H1 (cell line): ENCODE measurements at regions not wholly inside any gene's neighbourhood (a gene's known extent, or its start where the extent isn't known, plus 50 kb on each side); places are given as distances from the start of the nearest gene placed in this dataset.

Experiments used
- CTCF ChIA-PET: fragments of 300-600 bp; sonication (Branson Sonifier 250); formaldehyde crosslinking; loops from one replicate; lab custom pipeline; 2021; ENCODE audit not compliant: partially characterized antibody; lab: Charles Lee
- POLR2A ChIA-PET: fragments of 300-600 bp; sonication (Branson Sonifier 250); formaldehyde crosslinking; loops from one replicate; lab custom pipeline; 2021; ENCODE audit warnings: inconsistent platforms; ENCODE audit not compliant: partially characterized antibody; lab: Charles Lee
- DNase-seq, 2 experiments: peaks; one replicate each; pipeline versions ENCODE4 v3.0.0 to v3.0.0-alpha.2; 2010 to 2022; ENCODE audit warnings: low spot score in 2 of 2, low read depth in 1 of 2, mixed read lengths in 1 of 2
- FAIRE-seq: peaks from 2 replicates; lab custom pipeline; 2011; peaks lifted over from hg19 to GRCh38; lab: Jason Lieb, UNC
- H2AFZ ChIP-seq: 2 replicates; pipeline ENCODE4 v1.8.1; 2012; ENCODE audit warnings: low read length, inconsistent platforms
- H2AK5ac ChIP-seq: 2 replicates; pipeline ENCODE4 v1.6.1; 2013; ENCODE audit warnings: low read depth, low read length
- H2BK120ac ChIP-seq: replicated peaks from 2 replicates; pipeline ENCODE3; 2013; ENCODE audit warnings: low read depth, low read length, inconsistent platforms
- H2BK12ac ChIP-seq: 2 replicates; pipeline ENCODE4 v1.6.1; 2013; ENCODE audit warnings: low read depth, low read length
- H2BK15ac ChIP-seq: 2 replicates; pipeline ENCODE4 v1.6.1; 2013; ENCODE audit warnings: low read length
- H2BK20ac ChIP-seq: 2 replicates; pipeline ENCODE4 v1.6.1; 2013; ENCODE audit warnings: low read length
- H2BK5ac ChIP-seq: 2 replicates; pipeline ENCODE4 v1.6.1; 2013; ENCODE audit warnings: low read depth, low read length
- H3K14ac ChIP-seq: 2 replicates; pipeline ENCODE4 v1.6.1; 2013; ENCODE audit warnings: inconsistent platforms; ENCODE audit not compliant: insufficient read length
- H3K18ac ChIP-seq: 2 replicates; pipeline ENCODE4 v1.6.1; 2013; ENCODE audit warnings: low read length; ENCODE audit errors: extremely low read depth
- H3K23ac ChIP-seq: 2 replicates; pipeline ENCODE4 v1.6.1; 2013; ENCODE audit warnings: inconsistent platforms; ENCODE audit not compliant: insufficient read length
- H3K23me2 ChIP-seq: 2 replicates; pipeline ENCODE4 v1.6.1; 2013; ENCODE audit warnings: low read depth, low read length
- H3K27ac ChIP-seq: 2 replicates; pipeline ENCODE4 v1.6.1; 2011; ENCODE audit warnings: low read depth, low read length, inconsistent platforms
- H3K27me3 ChIP-seq, 4 experiments: replicated peaks in 1 of 4; 1 replicate in 1 of 4; 2 replicates in 3 of 4; pipeline versions ENCODE4 v1.6.1 to v1.8.1; 2011 to 2013; ENCODE audit warnings: low read length in 3 of 4, mild to moderate bottlenecking in 3 of 4, inconsistent platforms in 2 of 4, mixed read lengths in 2 of 4, moderate library complexity in 1 of 4; ENCODE audit not compliant: control insufficient read depth in 3 of 4, insufficient read depth in 3 of 4; ENCODE audit errors: extremely low read depth in 1 of 4
- H3K36me3 ChIP-seq, 4 experiments: 2 replicates each; pipeline versions ENCODE4 v1.6.1 to v1.8.1; 2011 to 2013; ENCODE audit warnings: mild to moderate bottlenecking in 4 of 4, low read length in 3 of 4, moderate library complexity in 2 of 4, control low read depth in 1 of 4, inconsistent platforms in 1 of 4; ENCODE audit not compliant: insufficient read depth in 4 of 4, control insufficient read depth in 2 of 4
- H3K4ac ChIP-seq: replicated peaks from 2 replicates; pipeline ENCODE3; 2013; ENCODE audit warnings: low read length, low read depth, mixed read lengths, inconsistent platforms; ENCODE audit not compliant: insufficient read length
- H3K4me1 ChIP-seq, 4 experiments: replicated peaks in 1 of 4; 1 replicate in 1 of 4; 2 replicates in 3 of 4; pipeline versions ENCODE4 v1.6.1 to v1.8.1; 2011 to 2013; ENCODE audit warnings: low read length in 3 of 4, inconsistent platforms in 2 of 4, mixed read lengths in 1 of 4; ENCODE audit not compliant: insufficient read depth in 4 of 4, control insufficient read depth in 3 of 4
- H3K4me2 ChIP-seq, 2 experiments: 2 replicates each; pipeline versions ENCODE4 v1.6.1 to v1.8.1; 2011 to 2013; ENCODE audit warnings: low read depth in 2 of 2, low read length in 2 of 2, control low read depth in 1 of 2, inconsistent platforms in 1 of 2, mild to moderate bottlenecking in 1 of 2; ENCODE audit not compliant: insufficient read depth in 1 of 2
- H3K4me3 ChIP-seq, 4 experiments: fragments of 200-600, 300-600 bp in 1 of 4; sonication (generic), shearing (Covaris generic), sonication (Bioruptor Twin) in 1 of 4; 2 replicates each; pipeline versions ENCODE4 v1.5.1 to v1.8.1; 2011 to 2016; ENCODE audit warnings: low read length in 4 of 4, low read depth in 3 of 4, control low read depth in 2 of 4, inconsistent platforms in 2 of 4, mild to moderate bottlenecking in 2 of 4, mixed read lengths in 1 of 4, moderate library complexity in 1 of 4; ENCODE audit not compliant: insufficient read depth in 2 of 4; ENCODE audit errors: extremely low read depth in 1 of 4
- H3K56ac ChIP-seq: replicated peaks from 2 replicates; pipeline ENCODE3; 2013; ENCODE audit warnings: low read depth, mild to moderate bottlenecking, mixed read lengths, low read length, inconsistent platforms; ENCODE audit not compliant: insufficient read length
- H3K79me1 ChIP-seq: 2 replicates; pipeline ENCODE4 v1.6.1; 2013; ENCODE audit warnings: low read depth, low read length, control low read depth
- H3K79me2 ChIP-seq, 2 experiments: 2 replicates each; pipeline versions ENCODE4 v1.6.1 to v1.8.1; 2012 to 2013; ENCODE audit warnings: low read length in 2 of 2, mild to moderate bottlenecking in 2 of 2, inconsistent platforms in 1 of 2; ENCODE audit not compliant: insufficient read depth in 2 of 2, control insufficient read depth in 1 of 2
- H3K9ac ChIP-seq, 4 experiments: replicated peaks in 1 of 4; 1 replicate in 1 of 4; 2 replicates in 3 of 4; pipeline versions ENCODE4 v1.6.1 to v1.8.1; 2011 to 2013; ENCODE audit warnings: low read depth in 3 of 4, low read length in 3 of 4, control low read depth in 2 of 4, mild to moderate bottlenecking in 2 of 4, moderate library complexity in 2 of 4, inconsistent platforms in 1 of 4; ENCODE audit errors: extremely low read depth in 1 of 4
- H3K9me3 ChIP-seq, 2 experiments: 2 replicates each; pipeline versions ENCODE4 v1.6.1 to v1.8.1; 2012 to 2013; ENCODE audit warnings: mild to moderate bottlenecking in 2 of 2, moderate library complexity in 2 of 2, control low read depth in 1 of 2, inconsistent platforms in 1 of 2, low read depth in 1 of 2, low read length in 1 of 2, mixed read lengths in 1 of 2; ENCODE audit not compliant: insufficient read depth in 2 of 2
- H4K20me1 ChIP-seq, 2 experiments: replicated peaks in 1 of 2; 2 replicates each; pipeline versions ENCODE3 to v1.8.1; 2011 to 2013; ENCODE audit warnings: inconsistent platforms in 2 of 2, low read length in 2 of 2, mild to moderate bottlenecking in 1 of 2; ENCODE audit not compliant: insufficient read depth in 2 of 2, control insufficient read depth in 1 of 2
- H4K5ac ChIP-seq: 2 replicates; pipeline ENCODE4 v1.6.1; 2013; ENCODE audit warnings: low read length, low read depth, mixed read lengths, inconsistent platforms; ENCODE audit not compliant: insufficient read length
- H4K8ac ChIP-seq: 2 replicates; pipeline ENCODE4 v1.8.0; 2013; ENCODE audit warnings: mild to moderate bottlenecking, moderate library complexity, low read length, inconsistent platforms; ENCODE audit not compliant: insufficient read depth; ENCODE audit errors: extremely low read depth
- H4K91ac ChIP-seq: replicated peaks from 2 replicates; pipeline ENCODE3; 2013; ENCODE audit warnings: low read length, mixed read lengths, inconsistent platforms; ENCODE audit not compliant: insufficient read length
- BCL11A ChIP-seq, 2 experiments: IDR thresholded peaks; one replicate each; pipeline ENCODE4 v1.6.1; 2011; ENCODE audit warnings: low read depth in 2 of 2, low read length in 2 of 2, mild to moderate bottlenecking in 2 of 2
- CBX5 ChIP-seq: fragments of 300-800, 300-1000 bp; sonication (generic); IDR thresholded peaks from 2 replicates; pipeline ENCODE4 v1.7.1; 2016; ENCODE audit warnings: antibody characterized with exemption, low read length, low read depth
- CHD2 ChIP-seq: IDR thresholded peaks from 2 replicates; pipeline ENCODE4 v1.6.1; 2012; ENCODE audit warnings: low read length, improper control_type of control experiment
- JUN ChIP-seq: IDR thresholded peaks from 2 replicates; pipeline ENCODE4 v1.6.1; 2011; ENCODE audit warnings: low read depth, mild to moderate bottlenecking, improper control_type of control experiment, low read length
- RFX5 ChIP-seq: IDR thresholded peaks from 2 replicates; pipeline ENCODE4 v1.6.1; 2011; ENCODE audit warnings: low read depth, low read length, improper control_type of control experiment, borderline replicate concordance
- SP1 ChIP-seq: IDR thresholded peaks from 2 replicates; pipeline ENCODE4 v1.6.1; 2011; ENCODE audit warnings: low read depth, low read length
- SP2 ChIP-seq: IDR thresholded peaks from 2 replicates; pipeline ENCODE4 v1.6.1; 2012; ENCODE audit warnings: mild to moderate bottlenecking, low read length, inconsistent platforms
- TBP ChIP-seq: IDR thresholded peaks from 2 replicates; pipeline ENCODE4 v1.6.1; 2011; ENCODE audit warnings: low read depth, low read length, improper control_type of control experiment
- ZNF274 ChIP-seq: IDR thresholded peaks from 2 replicates; pipeline ENCODE4 v1.7.0; 2012; ENCODE audit warnings: low read length, borderline replicate concordance; ENCODE audit errors: extremely low read depth
- WGBS, 2 experiments: shearing (Covaris generic) in 1 of 2; methylation state at CpG; one replicate each; pipeline versions ENCODE4 v1.1.6 to v1.1.7; 2013 to 2015; ENCODE audit warnings: low lambda C conversion rate in 2 of 2, mixed read lengths in 2 of 2, inconsistent platforms in 1 of 2, low coverage in 1 of 2, missing lambda C conversion rate in 1 of 2; ENCODE audit not compliant: insufficient replicate concordance in 2 of 2, insufficient coverage in 1 of 2, insufficient read length in 1 of 2; ENCODE audit errors: extremely low coverage in 1 of 2, missing lambda C conversion rate in 1 of 2; 5-methylcytosine and 5-hydroxymethylcytosine counted together
- TF ChIP-seq, protein P1 (sequence below): IDR thresholded peaks from 2 replicates; pipeline ENCODE4 v1.6.1; 2012; ENCODE audit warnings: inconsistent platforms

DNA sequence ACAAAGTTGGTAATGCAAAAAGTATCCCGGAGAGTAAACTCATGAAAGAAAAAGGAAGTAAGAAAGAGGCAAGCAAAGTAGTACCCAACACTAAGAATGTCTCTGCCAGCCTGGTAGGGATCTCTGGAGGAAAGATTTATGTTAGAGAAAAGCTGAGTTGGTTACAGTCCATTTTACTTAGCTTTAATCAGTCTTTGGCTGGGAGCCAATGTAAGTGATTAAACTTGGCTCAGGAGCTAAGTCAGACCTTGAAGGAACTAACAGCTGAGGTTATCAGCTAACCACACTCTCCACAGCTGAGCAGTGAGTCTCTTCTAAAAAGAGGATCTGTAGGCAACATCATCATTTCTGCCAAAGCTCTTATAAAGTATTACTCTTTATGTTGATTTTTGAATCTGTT lies 148.0 kb downstream of the ANKRD7 start:
- Histone ChIP-seq H3K4ac (no peak overlapping the region), H2AK5ac (no peak overlapping the region), H3K23me2 (no peaks in the 10 kb centered on the region), H3K4me1 (no peaks in the 10 kb centered on the region), H3K27ac (no peak overlapping the region), H4K20me1 (no peaks in the 10 kb centered on the region), H2BK15ac (no peak overlapping the region), H4K8ac (no peak overlapping the region), H2BK5ac (no peak overlapping the region), H2BK20ac (no peak overlapping the region), H3K9ac (no peak overlapping the region), H3K36me3 (no peaks in the 10 kb centered on the region), H3K4me3 (no peak overlapping the region), H3K27me3 (no peaks in the 10 kb centered on the region), H3K9me3 (no peaks in the 10 kb centered on the region), H2BK120ac (no peak overlapping the region), H3K18ac (no peak overlapping the region), H3K4me2 (no peak overlapping the region), H3K23ac (no peak overlapping the region), H2AFZ (no peak overlapping the region), H4K91ac (no peak overlapping the region), H2BK12ac (no peak overlapping the region), H3K79me1 (no peaks in the 10 kb centered on the region), H4K5ac (no peak overlapping the region), H3K56ac (no peak overlapping the region), H3K14ac (no peak overlapping the region), H3K79me2 (no peaks in the 10 kb centered on the region)
- ChIA-PET POLR2A (no interaction called here), CTCF (interaction anchor here (1.2 kb wide), 1 partner anchor 10 kb away, joined by 3 read pairs; no protein-coding TSS in a partner anchor)
- 92% methylated on average over 1 of the region's 1 CpG; no CpG with 5 or more reads in 1 of the 2 experiments for WGBS, 2 experiments
- no peak for DNase-seq
- no peak for FAIRE-seq
- TF ChIP-seq SP2 (no peak), CHD2 (no peak), SP1 (no peak), TBP (no peak), CBX5 (no peak), RFX5 (no peak), JUN (no peak), ZNF274 (no peak), BCL11A (IDR thresholded peaks at IDR 0.05; ENCODE audit: low read depth in 2 of 2, low read length in 2 of 2) (no peak)
- TF ChIP-seq, protein P1, sequence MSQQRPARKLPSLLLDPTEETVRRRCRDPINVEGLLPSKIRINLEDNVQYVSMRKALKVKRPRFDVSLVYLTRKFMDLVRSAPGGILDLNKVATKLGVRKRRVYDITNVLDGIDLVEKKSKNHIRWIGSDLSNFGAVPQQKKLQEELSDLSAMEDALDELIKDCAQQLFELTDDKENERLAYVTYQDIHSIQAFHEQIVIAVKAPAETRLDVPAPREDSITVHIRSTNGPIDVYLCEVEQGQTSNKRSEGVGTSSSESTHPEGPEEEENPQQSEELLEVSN = no peak
